Glomerular visceral epithelial cell (primary cell): ENCODE measurements at regions not wholly inside any gene's neighbourhood (a gene's known extent, or its start where the extent isn't known, plus 50 kb on each side); places are given as distances from the start of the nearest gene placed in this dataset.
A peak's percentile ranks its signal among the peaks of the same experiment; 100 is the strongest.

Experiments used
- DNase-seq: peaks from one replicate; pipeline ENCODE4 v3.0.0-alpha.2; 2016; ENCODE audit errors: extremely low spot score

GRCh38 chr12:14253496-14253895 lies 112.0 kb upstream of the ATF7IP start:
- no peak for DNase-seq

DNA sequence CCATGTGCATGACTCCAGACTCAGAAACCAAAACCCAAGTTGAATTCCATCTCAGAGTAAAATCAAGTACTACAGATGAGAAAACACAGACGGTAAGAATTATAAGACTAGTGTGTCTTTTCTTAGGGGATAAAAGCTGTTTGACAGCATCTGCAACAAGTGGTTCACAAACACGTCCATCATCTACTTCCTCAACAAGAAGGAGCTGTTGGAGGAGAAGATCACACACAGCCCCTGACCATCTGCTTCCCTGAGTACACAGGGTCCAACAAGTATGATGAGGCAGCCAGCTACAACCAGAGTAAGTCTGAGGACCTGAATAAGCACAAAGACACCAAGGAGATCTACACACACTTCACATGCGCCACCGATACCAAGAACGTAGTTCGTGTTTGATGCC lies 110.7 kb upstream of the ATF7IP start:
- no peak for DNase-seq

GRCh38 chr12:14256121-14256520 lies 109.4 kb upstream of the ATF7IP start:
- DNase-seq, result no peak

DNA sequence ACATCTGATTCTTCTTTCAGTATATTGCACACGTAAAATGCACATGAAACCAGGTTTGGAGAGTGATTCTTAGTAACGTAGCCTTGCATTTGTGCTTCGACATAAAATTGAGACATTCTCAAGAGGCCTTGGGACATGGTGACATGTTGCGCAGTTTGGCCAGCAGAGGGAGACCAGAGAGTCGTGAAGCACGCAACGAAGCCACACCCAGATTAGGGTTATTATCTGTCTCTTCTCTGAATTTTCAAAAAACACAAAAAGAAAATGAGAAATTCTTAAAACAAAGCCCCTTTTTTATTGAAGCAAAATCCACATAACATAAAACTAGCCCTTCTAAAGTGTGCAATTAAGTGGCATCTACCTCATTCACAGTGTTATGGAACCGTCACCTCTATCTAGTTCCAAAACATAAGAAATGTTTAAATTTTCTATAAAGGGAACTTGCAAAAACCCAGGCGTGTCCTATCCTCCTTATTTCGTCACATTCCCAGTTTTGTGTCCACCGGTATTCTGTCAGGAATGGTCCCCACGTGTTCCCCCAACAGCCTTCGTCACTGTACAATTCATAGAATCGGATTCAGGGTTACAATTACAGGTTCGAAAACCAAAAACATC lies 108.8 kb upstream of the ATF7IP start:
- DNase-seq, result peak; percentile 41

GRCh38 chr12:14257303-14257733 lies 108.2 kb upstream of the ATF7IP start:
- DNase-seq, result no peak

DNA sequence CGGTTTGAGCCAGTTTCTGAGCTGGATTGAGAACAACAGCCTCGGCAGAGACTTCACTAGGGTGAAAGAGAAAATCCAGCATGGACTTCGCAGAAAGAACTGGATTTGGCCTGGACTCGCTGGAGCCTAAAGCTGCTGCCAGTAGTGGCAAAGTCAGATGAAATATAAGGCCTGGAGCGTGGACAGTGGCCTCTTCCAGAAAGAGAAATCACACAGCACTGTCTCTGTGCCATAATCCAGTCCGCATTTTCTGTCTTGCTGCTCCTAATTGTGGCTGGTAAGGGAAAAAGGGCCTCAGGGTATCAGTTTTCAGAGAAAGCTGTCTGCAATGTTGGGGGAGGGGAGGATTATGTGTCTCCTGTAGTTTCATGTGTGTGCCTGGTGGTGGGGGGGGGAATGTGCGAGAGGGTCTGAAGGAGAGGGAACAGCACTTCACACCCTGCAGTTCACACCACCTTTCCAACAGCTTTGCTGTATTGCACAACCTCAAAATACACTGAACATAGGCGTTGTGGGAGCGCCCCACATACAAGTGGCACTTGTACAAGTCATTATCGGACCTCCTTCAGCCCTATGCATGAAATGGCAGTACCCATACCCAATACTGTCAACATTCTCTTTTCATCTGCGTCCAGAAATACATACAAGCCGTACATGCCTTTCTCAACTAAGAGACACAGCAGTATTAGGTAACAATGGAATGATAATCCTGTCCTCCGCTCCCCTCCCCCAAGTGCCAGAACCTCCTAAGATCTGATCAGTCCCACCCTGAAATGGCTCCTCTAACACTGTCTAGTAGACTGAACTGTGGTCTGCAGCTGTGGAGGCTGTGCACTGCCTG lies 107.5 kb upstream of the ATF7IP start:
- peak; percentile 79 for DNase-seq

DNA sequence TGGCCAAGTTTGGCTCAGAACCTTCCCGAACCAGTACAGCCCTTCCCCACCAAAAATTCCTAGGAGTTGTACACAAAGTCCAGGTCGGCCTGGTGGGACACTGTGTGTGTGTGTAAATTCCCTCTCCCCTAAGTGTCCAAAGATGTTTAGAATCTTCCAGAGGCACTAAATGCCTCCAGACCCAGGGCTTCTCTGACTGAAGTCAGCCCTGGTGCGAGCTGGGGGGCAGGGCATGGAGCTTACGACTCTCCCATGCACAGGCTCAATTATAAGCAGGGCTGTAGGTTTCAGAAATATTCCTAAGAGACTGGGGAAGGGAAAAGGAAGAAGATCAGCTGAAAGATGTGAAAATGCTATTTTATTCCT lies 106.9 kb upstream of the ATF7IP start:
- DNase-seq, result no peak

GRCh38 chr12:14259481-14260010 lies 105.9 kb upstream of the ATF7IP start:
- DNase-seq, result no peak

GRCh38 chr12:14260011-14260993 lies 105.2 kb upstream of the ATF7IP start:
- DNase-seq, result peak; percentile 78

- no peak for DNase-seq
Measured at GRCh38 chr12:14261096-14261495, 104.4 kb upstream of the ATF7IP start.

- no peak for DNase-seq
Measured at GRCh38 chr12:14261861-14262260, 103.6 kb upstream of the ATF7IP start.

DNA sequence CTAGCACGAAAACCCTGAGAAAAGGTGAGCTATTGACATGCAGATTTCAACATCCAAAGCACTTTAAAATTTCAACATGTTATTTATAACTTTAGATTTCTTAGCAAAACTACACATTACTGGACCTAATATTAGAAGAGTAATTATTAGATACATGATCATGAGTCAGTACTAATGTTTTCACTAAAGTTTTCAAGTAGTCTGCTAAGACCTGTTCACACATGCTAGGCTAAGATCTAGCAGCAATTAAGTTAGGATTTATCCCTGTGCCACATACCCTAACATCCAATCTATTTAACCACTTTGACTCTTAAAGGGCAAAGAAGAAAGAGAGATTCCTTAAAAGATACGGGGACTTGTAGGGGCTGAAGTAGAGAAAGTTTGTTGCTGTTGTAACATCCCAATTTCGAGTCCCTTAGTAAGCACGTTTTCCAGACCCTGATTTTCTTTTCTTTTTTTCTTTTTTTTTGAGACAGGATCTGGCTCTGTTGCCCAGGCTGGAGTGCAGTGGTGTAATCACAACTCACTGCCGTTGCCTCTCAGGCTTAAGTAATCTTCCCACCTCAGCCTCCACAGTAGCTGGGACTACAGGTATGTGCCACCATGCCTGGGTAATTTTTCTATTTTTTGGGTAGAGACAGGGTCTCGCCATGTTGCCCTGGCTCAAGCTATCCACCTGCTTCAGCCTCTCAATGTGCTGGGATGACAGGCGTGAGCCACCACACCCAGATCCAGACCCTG lies 102.5 kb upstream of the ATF7IP start:
- DNase-seq, result no peak

GRCh38 chr12:14263742-14264141 lies 101.7 kb upstream of the ATF7IP start:
- no peak for DNase-seq

DNA sequence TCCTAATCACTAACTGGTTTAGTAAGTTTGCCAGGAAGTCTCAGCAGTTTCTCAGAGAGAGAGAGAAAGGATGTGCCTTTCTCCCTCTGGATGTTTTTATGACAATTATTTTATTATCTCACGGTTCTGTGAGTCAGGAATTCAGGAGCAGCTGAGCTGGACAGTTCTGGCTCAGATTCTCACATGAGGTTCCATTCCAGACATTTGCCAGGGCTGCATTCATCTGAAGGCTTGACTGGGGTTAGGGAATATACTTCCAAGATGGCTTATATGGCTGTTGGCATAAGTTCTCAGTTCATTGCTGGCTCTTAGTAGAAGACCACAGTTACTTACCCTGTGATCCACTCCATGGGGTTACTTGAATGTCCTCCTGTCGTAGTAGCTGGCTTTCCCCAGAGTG lies 101.2 kb upstream of the ATF7IP start:
- no peak for DNase-seq

GRCh38 chr12:14264778-14265177 lies 100.7 kb upstream of the ATF7IP start:
- DNase-seq, result no peak

DNA sequence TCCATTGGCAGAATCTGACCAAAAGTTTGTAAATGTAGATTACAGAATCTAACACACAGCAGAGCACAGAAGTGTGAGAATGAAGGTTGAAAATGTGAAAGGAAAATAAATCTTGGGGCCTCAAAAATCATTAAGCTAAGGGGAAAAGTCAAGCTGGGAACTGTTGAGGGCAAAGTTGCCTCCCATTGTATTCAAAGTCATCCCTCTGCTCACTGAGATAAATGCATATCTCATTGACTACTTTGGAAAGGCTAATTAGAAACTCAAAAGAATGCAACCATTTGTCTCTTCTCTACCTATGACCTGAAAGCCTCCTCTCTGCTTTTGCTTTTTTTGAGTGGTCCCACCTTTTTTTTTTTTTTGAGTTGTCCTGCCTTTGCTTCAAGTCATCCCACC lies 97.4 kb upstream of the ATF7IP start:
- DNase-seq, result no peak

DNA sequence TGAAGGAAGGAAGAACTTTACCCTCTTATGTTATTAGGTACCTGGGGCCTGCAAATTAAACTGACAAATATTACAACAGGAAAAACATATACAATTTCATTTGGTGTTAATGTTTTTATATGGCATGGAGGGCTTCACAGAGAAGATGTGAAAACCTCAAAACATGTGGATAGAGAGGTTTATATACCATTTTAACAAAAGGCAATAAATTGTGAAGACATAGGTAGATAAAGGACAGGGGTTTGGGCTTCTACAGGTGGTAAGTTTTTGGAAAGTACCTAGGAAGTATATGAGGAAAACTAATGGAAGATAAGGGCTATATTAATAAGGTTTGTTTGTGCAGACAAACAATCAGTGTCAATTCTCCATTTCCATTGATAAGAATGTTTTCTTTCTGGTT lies 95.1 kb upstream of the ATF7IP start:
- DNase-seq, result no peak

DNA sequence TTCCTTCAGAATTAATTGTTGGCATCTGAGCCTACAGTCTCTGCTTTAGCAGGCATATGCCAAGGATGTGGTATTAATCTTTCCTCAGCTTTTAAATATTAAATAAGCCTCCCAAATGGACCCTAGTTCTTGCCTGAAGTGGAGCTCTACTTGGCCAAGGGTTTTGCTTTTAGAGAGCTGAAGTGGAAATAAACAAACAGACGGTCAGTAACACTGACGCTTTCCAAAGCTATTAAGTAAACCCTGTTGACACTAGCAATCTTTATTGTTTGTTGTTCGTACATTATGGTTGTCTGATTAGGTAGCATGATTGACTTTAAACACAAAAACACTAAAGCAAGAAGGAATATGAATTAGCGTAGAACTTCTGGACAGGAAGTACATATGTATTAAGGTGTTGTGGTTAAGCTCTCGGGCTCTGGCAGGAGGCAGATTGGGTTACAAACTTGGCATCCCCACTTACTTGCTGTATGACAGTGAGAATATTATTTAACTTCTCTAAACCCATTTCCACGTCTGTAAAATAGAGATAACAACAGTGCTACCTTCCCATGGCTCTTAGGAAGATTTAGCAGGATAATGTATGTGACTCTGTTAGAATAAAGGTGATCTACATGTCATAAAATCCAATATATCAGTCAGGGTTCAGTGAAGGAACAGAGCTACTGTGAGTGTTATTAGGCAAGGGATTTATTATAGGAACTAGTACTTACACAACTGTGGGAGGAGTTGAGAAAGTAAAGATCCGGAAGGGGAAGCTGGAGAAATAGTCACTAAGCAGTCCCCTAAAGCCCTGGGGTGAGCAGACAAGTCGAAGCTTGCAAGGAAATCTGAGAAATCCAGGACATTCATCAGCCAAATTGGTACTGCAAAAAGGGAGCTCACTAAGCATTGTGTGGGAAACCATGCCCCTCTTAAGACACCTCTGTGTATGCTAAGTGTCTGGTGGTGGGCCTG lies 92.2 kb upstream of the ATF7IP start:
- no peak for DNase-seq

DNA sequence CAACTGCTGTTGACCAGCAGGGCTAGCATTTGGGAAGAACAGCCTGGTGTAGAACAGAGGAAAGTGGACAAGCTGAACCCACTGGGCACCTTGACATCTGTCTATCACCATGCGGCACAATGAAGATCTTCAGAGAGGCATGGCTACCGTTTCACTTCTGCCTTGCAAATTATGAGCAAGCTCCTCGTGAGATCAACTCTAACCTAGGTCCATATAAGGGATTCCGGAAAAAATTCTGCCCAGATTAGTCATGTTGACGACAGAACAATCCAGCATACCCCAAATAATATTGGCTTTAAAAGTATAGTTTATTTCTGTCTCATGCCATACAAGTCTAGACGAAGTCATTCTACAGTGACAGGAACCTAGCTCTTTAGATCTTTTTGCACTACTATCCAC lies 91.6 kb upstream of the ATF7IP start:
- DNase-seq, result no peak

- no peak for DNase-seq
Measured at GRCh38 chr12:14275111-14275510, 90.4 kb upstream of the ATF7IP start.
